ENCODE measurements at regions not wholly inside any gene's neighbourhood (a gene's known extent, or its start where the extent isn't known, plus 50 kb on each side); places are given as distances from the start of the nearest gene placed in this dataset.

- Histone ChIP-seq H3K4me2 (no peak overlapping the region), H3K36me3 (no peaks in the 10 kb centered on the region), H3K9me3 (ENCODE audit: low read depth) (no peaks in the 10 kb centered on the region), H2AFZ (replicated peaks) (no peak overlapping the region), H3K4me3 (no peak overlapping the region), H3K9ac (no peak overlapping the region), H4K20me1 (ENCODE audit: low read depth) (no peaks in the 10 kb centered on the region), H3K4me1 (no peaks in the 10 kb centered on the region), H3F3A (ENCODE audit: low read depth) (no peaks in the 10 kb centered on the region), H3K27ac (no peak overlapping the region), H3K27me3 (no peaks in the 10 kb centered on the region), H3K79me2 (ENCODE audit: low read depth) (no peaks in the 10 kb centered on the region)
- Mint-ChIP-seq H3K4me1 (no peaks in the 10 kb centered on the region), H3K27me3 (ENCODE audit: insufficient read depth, low read depth) (no peaks in the 10 kb centered on the region), H3K4me3 (no peak overlapping the region), H3K27ac (no peak overlapping the region), H3K36me3 (no peaks in the 10 kb centered on the region), H3K9me3 (no peaks in the 10 kb centered on the region)
- TF ChIP-seq EZH2phosphoT487 (IDR thresholded peaks at IDR 0.05) (no peak), CTCF (IDR thresholded peaks at IDR 0.05) (no peak), EZH2 (IDR thresholded peaks at IDR 0.05) (no peak)
- DNase-seq (ENCODE audit: low spot score) = no peak
Measured at GRCh38 chr6:133637436-133637835, 251.5 kb upstream of the TCF21 start.

GRCh38 chr6:133637874-133638273 lies 251.0 kb upstream of the TCF21 start:
- H3K36me3 Mint-ChIP-seq = no peaks in the 10 kb centered on the region
- no peaks in the 10 kb centered on the region for H3K9me3 Mint-ChIP-seq
- Histone ChIP-seq H3K4me2 (no peak overlapping the region), H3K4me3 (no peak overlapping the region), H3K36me3 (no peaks in the 10 kb centered on the region), H3K27ac (no peak overlapping the region), H3K4me1 (no peaks in the 10 kb centered on the region), H3K9ac (no peak overlapping the region), H4K20me1 (ENCODE audit: low read depth) (no peaks in the 10 kb centered on the region), H3K79me2 (ENCODE audit: low read depth) (no peaks in the 10 kb centered on the region), H3K9me3 (ENCODE audit: low read depth) (no peaks in the 10 kb centered on the region), H3F3A (ENCODE audit: low read depth) (no peaks in the 10 kb centered on the region), H2AFZ (replicated peaks) (peak overlapping the region; percentile 58), H3K27me3 (no peaks in the 10 kb centered on the region)
- TF ChIP-seq CTCF (IDR thresholded peaks at IDR 0.05) = no peak
- no peak for TF ChIP-seq EZH2 (IDR thresholded peaks at IDR 0.05)
- TF ChIP-seq EZH2phosphoT487 (IDR thresholded peaks at IDR 0.05) = no peak
- H3K27me3 Mint-ChIP-seq (ENCODE audit: insufficient read depth, low read depth) = no peaks in the 10 kb centered on the region
- H3K4me3 Mint-ChIP-seq = no peak overlapping the region
- H3K4me1 Mint-ChIP-seq = no peaks in the 10 kb centered on the region
- DNase-seq (ENCODE audit: low spot score) = no peak
- H3K27ac Mint-ChIP-seq = no peak overlapping the region

GRCh38 chr6:133641104-133641503 lies 247.8 kb upstream of the TCF21 start:
- no peak overlapping the region for H3K9ac ChIP-seq
- Mint-ChIP-seq H3K9me3 (no peaks in the 10 kb centered on the region), H3K27me3 (ENCODE audit: insufficient read depth, low read depth) (no peaks in the 10 kb centered on the region), H3K36me3 (no peaks in the 10 kb centered on the region), H3K4me3 (no peak overlapping the region), H3K27ac (no peak overlapping the region), H3K4me1 (peaks cover 12% of the 10 kb centered on the region)
- H3K79me2 ChIP-seq (ENCODE audit: low read depth) = no peaks in the 10 kb centered on the region
- no peak for DNase-seq (ENCODE audit: low spot score)
- H3K4me1 ChIP-seq = no peaks in the 10 kb centered on the region
- no peak overlapping the region for H3K4me2 ChIP-seq
- no peaks in the 10 kb centered on the region for H4K20me1 ChIP-seq (ENCODE audit: low read depth)
- H2AFZ ChIP-seq (replicated peaks) = no peak overlapping the region
- no peaks in the 10 kb centered on the region for H3K9me3 ChIP-seq (ENCODE audit: low read depth)
- no peaks in the 10 kb centered on the region for H3K27me3 ChIP-seq
- H3K27ac ChIP-seq = no peak overlapping the region
- TF ChIP-seq EZH2phosphoT487 (IDR thresholded peaks at IDR 0.05) (no peak), CTCF (IDR thresholded peaks at IDR 0.05) (no peak), EZH2 (IDR thresholded peaks at IDR 0.05) (no peak)
- H3K36me3 ChIP-seq = no peaks in the 10 kb centered on the region
- H3K4me3 ChIP-seq = no peak overlapping the region
- H3F3A ChIP-seq (ENCODE audit: low read depth) = no peaks in the 10 kb centered on the region

- Histone ChIP-seq H3K4me1 (no peaks in the 10 kb centered on the region), H3K79me2 (ENCODE audit: low read depth) (no peaks in the 10 kb centered on the region), H3K4me2 (no peak overlapping the region), H3K36me3 (no peaks in the 10 kb centered on the region), H2AFZ (replicated peaks) (no peak overlapping the region), H3F3A (ENCODE audit: low read depth) (no peaks in the 10 kb centered on the region), H3K27ac (no peak overlapping the region), H3K9me3 (ENCODE audit: low read depth) (no peaks in the 10 kb centered on the region), H4K20me1 (ENCODE audit: low read depth) (no peaks in the 10 kb centered on the region), H3K9ac (no peak overlapping the region), H3K27me3 (no peaks in the 10 kb centered on the region), H3K4me3 (no peak overlapping the region)
- Mint-ChIP-seq H3K9me3 (no peaks in the 10 kb centered on the region), H3K36me3 (no peaks in the 10 kb centered on the region), H3K4me1 (peaks cover 12% of the 10 kb centered on the region), H3K27me3 (ENCODE audit: insufficient read depth, low read depth) (no peaks in the 10 kb centered on the region), H3K4me3 (no peak overlapping the region), H3K27ac (no peak overlapping the region)
- TF ChIP-seq EZH2phosphoT487 (IDR thresholded peaks at IDR 0.05) (no peak), EZH2 (IDR thresholded peaks at IDR 0.05) (no peak), CTCF (IDR thresholded peaks at IDR 0.05) (no peak)
- DNase-seq (ENCODE audit: low spot score) = no peak
Measured at GRCh38 chr6:133644548-133644891, 244.4 kb upstream of the TCF21 start.

All from neural progenitor cell (in vitro differentiated cells).